HCT116 (cell line): ENCODE measurements at regions not wholly inside any gene's neighbourhood (a gene's known extent, or its start where the extent isn't known, plus 50 kb on each side); places are given as distances from the start of the nearest gene placed in this dataset.

ENCODE experiments used
- CTCF ChIP-seq, 3 experiments: fragments of 200-600 bp in 1 of 3; sonication (generic) in 1 of 3; IDR thresholded peaks in 2 of 3; conservative IDR thresholded peaks in 1 of 3; 2 replicates each; pipeline ENCODE4 v1.5.1; 2012 to 2017; ENCODE audit warnings: low read depth in 2 of 3, low read length in 2 of 3, antibody characterized with exemption in 1 of 3, borderline replicate concordance in 1 of 3, control low read depth in 1 of 3, mild to moderate bottlenecking in 1 of 3, mixed read lengths in 1 of 3, mixed run types in 1 of 3, moderate library complexity in 1 of 3; ENCODE audit not compliant: insufficient read depth in 1 of 3
- EZH2 ChIP-seq: fragments of 200-600 bp; sonication (generic); IDR thresholded peaks from 2 replicates; pipeline ENCODE4 v1.6.1; 2017; ENCODE audit warnings: antibody characterized with exemption, mixed run types
- RAD21 ChIP-seq: IDR thresholded peaks from 2 replicates; pipeline ENCODE4 v1.6.1; 2012; ENCODE audit warnings: low read depth, mild to moderate bottlenecking
- SIN3A ChIP-seq: IDR thresholded peaks from 2 replicates; pipeline ENCODE4 v1.6.1; 2012; ENCODE audit warnings: low read depth

DNA sequence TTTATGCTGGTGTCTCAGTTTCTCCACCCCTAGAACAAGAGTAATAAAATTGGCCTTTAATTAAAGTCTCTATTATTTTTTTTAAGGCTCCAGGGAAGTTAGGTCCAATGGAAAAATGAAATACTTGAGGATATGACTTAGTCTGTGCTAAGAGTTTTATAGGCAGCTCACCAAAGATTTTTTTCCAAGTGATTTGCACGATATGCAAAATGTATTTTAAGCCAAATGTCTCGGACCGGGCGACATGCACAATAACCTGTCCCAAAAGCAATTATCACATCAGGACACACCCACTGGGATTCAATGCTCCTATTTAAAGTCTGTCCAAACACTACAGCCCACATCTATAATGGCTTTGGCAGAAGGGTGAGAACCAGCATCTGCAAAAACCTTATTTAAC lies 136.1 kb upstream of the ANKH start:
- TF ChIP-seq EZH2, result no peak
- no peak for TF ChIP-seq SIN3A
- TF ChIP-seq CTCF (IDR thresholded peaks at IDR 0.05 in 2 of 3, conservative IDR thresholded peaks at IDR 0.05 in 1 of 3; ENCODE audit: borderline replicate concordance in 1 of 3, insufficient read depth in 1 of 3, low read depth in 2 of 3, low read length in 2 of 3), result no peak
- no peak for TF ChIP-seq RAD21
